ENCODE measurements at regions not wholly inside any gene's neighbourhood (a gene's known extent, or its start where the extent isn't known, plus 50 kb on each side); places are given as distances from the start of the nearest gene placed in this dataset.

DNA sequence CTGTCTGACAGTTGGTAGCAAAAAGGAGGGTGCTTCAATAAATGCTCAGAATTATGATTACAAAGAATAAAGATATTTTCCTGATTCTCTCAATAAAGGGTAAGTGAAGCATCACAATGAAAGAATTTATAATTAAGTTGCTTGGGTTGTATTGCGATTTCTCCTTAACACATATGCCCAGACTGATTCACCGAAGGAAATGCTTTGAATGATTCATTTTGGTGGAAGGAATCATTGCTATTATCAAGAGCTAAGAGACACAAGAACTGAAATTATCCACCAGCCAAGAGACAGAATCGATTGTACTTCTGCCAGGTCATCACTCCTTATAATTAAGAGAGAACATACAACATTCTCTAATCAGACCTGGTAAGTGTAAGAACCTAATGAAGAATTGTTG lies 301.4 kb downstream of the NR4A2 start:
- TF ChIP-seq TAF7 (optimal IDR thresholded peaks at IDR 0.05; ENCODE audit: borderline replicate concordance, low read depth, low read length) (no peak), RNF2 (IDR thresholded peaks at IDR 0.05; ENCODE audit: borderline replicate concordance, low read depth, low read length, missing control alignments, poor library complexity, severe bottlenecking) (no peak), RXRA (IDR thresholded peaks at IDR 0.05; ENCODE audit: insufficient read depth, low read depth, low read length) (no peak), HDAC6 (IDR thresholded peaks at IDR 0.05; ENCODE audit: low read depth, low read length) (no peak), SP2 (IDR thresholded peaks at IDR 0.05; ENCODE audit: low read length) (no peak)
- CTCF ChIA-PET (ENCODE audit: partially characterized antibody) = no interaction called here
- H4K20me1 ChIP-seq (replicated peaks in 1 of 2; ENCODE audit: control insufficient read depth in 1 of 2, insufficient read depth in 2 of 2, low read length in 2 of 2) = no peaks in the 10 kb centered on the region

More for the DNA sequence above, 301.4 kb downstream of the NR4A2 start:
- Histone ChIP-seq H3K36me3 (ENCODE audit: control insufficient read depth in 2 of 4, insufficient read depth in 4 of 4, low read length in 3 of 4) (no peaks in the 10 kb centered on the region), H2BK12ac (ENCODE audit: low read depth, low read length) (no peak overlapping the region), H3K9me3 (ENCODE audit: insufficient read depth in 2 of 2, low read depth in 1 of 2, low read length in 1 of 2) (no peaks in the 10 kb centered on the region), H3K4me3 (ENCODE audit: extremely low read depth in 1 of 4, insufficient read depth in 2 of 4, low read depth in 3 of 4, low read length in 4 of 4) (no peak overlapping the region), H3K18ac (ENCODE audit: extremely low read depth, low read length) (no peak overlapping the region), H4K91ac (replicated peaks; ENCODE audit: insufficient read length, low read length) (no peak overlapping the region), H3K4me2 (ENCODE audit: insufficient read depth in 1 of 2, low read depth in 2 of 2, low read length in 2 of 2) (no peak overlapping the region), H2AK5ac (ENCODE audit: low read depth, low read length) (no peak overlapping the region), H4K5ac (ENCODE audit: insufficient read length, low read depth, low read length) (no peak overlapping the region), H3K23me2 (ENCODE audit: low read depth, low read length) (no peaks in the 10 kb centered on the region), H3K79me1 (ENCODE audit: low read depth, low read length) (no peaks in the 10 kb centered on the region), H2AFZ (ENCODE audit: low read length) (no peak overlapping the region), H3K27ac (ENCODE audit: low read depth, low read length) (no peak overlapping the region), H2BK15ac (ENCODE audit: low read length) (no peak overlapping the region), H3K9ac (replicated peaks in 1 of 4; ENCODE audit: extremely low read depth in 1 of 4, low read depth in 3 of 4, low read length in 3 of 4) (no peak overlapping the region), H2BK20ac (ENCODE audit: low read length) (no peak overlapping the region), H3K23ac (ENCODE audit: insufficient read length) (no peak overlapping the region), H3K79me2 (ENCODE audit: control insufficient read depth in 1 of 2, insufficient read depth in 2 of 2, low read length in 2 of 2) (no peaks in the 10 kb centered on the region), H3K56ac (replicated peaks; ENCODE audit: insufficient read length, low read depth, low read length) (no peak overlapping the region), H4K8ac (ENCODE audit: extremely low read depth, insufficient read depth, low read length) (no peak overlapping the region), H3K4me1 (replicated peaks in 1 of 4; ENCODE audit: control insufficient read depth in 3 of 4, insufficient read depth in 4 of 4, low read length in 3 of 4) (no peaks in the 10 kb centered on the region), H2BK5ac (ENCODE audit: low read depth, low read length) (no peak overlapping the region), H3K27me3 (replicated peaks in 1 of 4; ENCODE audit: control insufficient read depth in 3 of 4, extremely low read depth in 1 of 4, insufficient read depth in 3 of 4, low read length in 3 of 4) (no peaks in the 10 kb centered on the region), H2BK120ac (replicated peaks; ENCODE audit: low read depth, low read length) (no peak overlapping the region), H3K4ac (replicated peaks; ENCODE audit: insufficient read length, low read depth, low read length) (no peak overlapping the region), H3K14ac (ENCODE audit: insufficient read length) (no peak overlapping the region)
- WGBS, 2 experiments (ENCODE audit: extremely low coverage in 1 of 2, insufficient coverage in 1 of 2, insufficient read length in 1 of 2, insufficient replicate concordance in 2 of 2, low coverage in 1 of 2, low lambda C conversion rate in 2 of 2, missing lambda C conversion rate in 1 of 2) = 89% methylated on average over 3 of the region's 3 CpGs; no CpG with 5 or more reads in 1 of the 2 experiments
- POLR2A ChIA-PET (ENCODE audit: partially characterized antibody) = no interaction called here
- FAIRE-seq (no peak), DNase-seq (ENCODE audit: low read depth in 1 of 2, low spot score in 2 of 2) (no peak)

All from H1 (cell line).